ENCODE measurements at regions not wholly inside any gene's neighbourhood (a gene's known extent, or its start where the extent isn't known, plus 50 kb on each side); places are given as distances from the start of the nearest gene placed in this dataset.

DNA sequence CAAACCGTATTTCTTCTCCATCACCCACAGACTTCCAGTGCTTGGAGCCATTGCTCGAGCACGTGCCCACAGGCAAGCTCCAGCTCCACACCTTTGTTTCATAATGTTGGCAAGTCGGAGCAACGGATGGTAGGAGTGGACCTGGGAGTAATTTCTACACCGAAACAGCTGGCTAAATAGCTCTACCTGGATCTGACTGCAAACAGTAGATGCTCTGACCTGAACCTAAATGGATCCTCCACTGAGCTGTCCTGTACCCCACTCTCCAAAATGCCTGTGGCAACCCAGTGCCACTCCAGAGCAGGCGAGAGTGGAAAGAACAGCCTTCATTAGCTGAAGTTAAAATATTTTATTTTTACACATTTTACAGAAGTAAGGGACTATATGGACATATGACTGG is 108.7 kb downstream of the BMP4 start:
- H3K36me3 ChIP-seq (ENCODE audit: control insufficient read depth, insufficient read depth, low read length) = no peaks in the 10 kb centered on the region
- in situ Hi-C loops (cut with MboI) (no loop called here), intact Hi-C loops (cut with micrococcal nuclease) (no loop called here)
- H3K27me3 ChIP-seq (ENCODE audit: control insufficient read depth in 2 of 2, insufficient read depth in 2 of 2, low read length in 2 of 2) = no peaks in the 10 kb centered on the region
- no peaks in the 10 kb centered on the region for H3K9me3 ChIP-seq (replicated peaks; ENCODE audit: control insufficient read depth, insufficient read depth, low read depth, low read length)
- POLR2A ChIA-PET = interaction anchor here (0.6 kb wide), 1 partner anchor 501 kb away, joined by 4 read pairs; no protein-coding TSS in a partner anchor
- no peak overlapping the region for H3K9ac ChIP-seq (ENCODE audit: insufficient read depth in 1 of 2, low read depth in 2 of 2, low read length in 2 of 2)
- CTCF ChIA-PET (ENCODE audit: low intra/inter-chr PET ratio) = no interaction called here
- H4K20me1 ChIP-seq (replicated peaks; ENCODE audit: control insufficient read depth, insufficient read depth, low read length) = no peaks in the 10 kb centered on the region
- no TSS peak for BruUV-seq (replicated peaks)
- no peak for TF ChIP-seq CBFB (CRISPR knock-in tag; IDR thresholded peaks at IDR 0.05)
- TF ChIP-seq ZNF583 (CRISPR knock-in tag; IDR thresholded peaks at IDR 0.05) = no peak
- no peak for TF ChIP-seq PRDM10 (IDR thresholded peaks at IDR 0.05; ENCODE audit: partially characterized antibody)
- no peak for TF ChIP-seq CUX1 (CRISPR knock-in tag; IDR thresholded peaks at IDR 0.05)
- TF ChIP-seq U2AF1 (optimal IDR thresholded peaks at IDR 0.05; ENCODE audit: low read depth, low read length) = no peak
- no peak for TF ChIP-seq TBL1XR1 (IDR thresholded peaks at IDR 0.05; ENCODE audit: low read length in 2 of 2)
- TF ChIP-seq ZNF316 (IDR thresholded peaks at IDR 0.05) = no peak
- no peak for TF ChIP-seq MBD1 (CRISPR knock-in tag; IDR thresholded peaks at IDR 0.05)
- no peak for TF ChIP-seq GATAD2B (IDR thresholded peaks at IDR 0.05; ENCODE audit: borderline replicate concordance)
- no peak for TF ChIP-seq HDAC6 (IDR thresholded peaks at IDR 0.05; ENCODE audit: low read depth, low read length)
- TF ChIP-seq HNRNPUL1 (IDR thresholded peaks at IDR 0.05; ENCODE audit: low read length) = no peak
- no peak for TF ChIP-seq MECOM (CRISPR knock-in tag; IDR thresholded peaks at IDR 0.05)
- no peak for TF ChIP-seq KLF16 (IDR thresholded peaks at IDR 0.05)
- TF ChIP-seq ZNF212 (CRISPR knock-in tag; IDR thresholded peaks at IDR 0.05) = no peak
- 3% methylated on average over 7 of the region's 7 CpGs for WGBS (ENCODE audit: insufficient coverage, low coverage, missing lambda C conversion rate)
- FAIRE-seq (no peak), ATAC-seq (no peak), DNase-seq (ENCODE audit: extremely low read depth in 1 of 4, low spot score in 3 of 4) (no peak)
- H3K9me1 ChIP-seq (ENCODE audit: control insufficient read depth, insufficient read depth, low read length) = no peaks in the 10 kb centered on the region
- H2AFZ ChIP-seq (ENCODE audit: low read depth, low read length) = no peak overlapping the region
- no peak overlapping the region for H3K4me2 ChIP-seq (ENCODE audit: insufficient read depth, low read length)
- no peaks in the 10 kb centered on the region for H3K79me2 ChIP-seq (ENCODE audit: control insufficient read depth, insufficient read depth, low read length)
- no peak overlapping the region for H3K27ac ChIP-seq (ENCODE audit: extremely low read depth, low read depth, low read length)
- H3K4me3 ChIP-seq = no peak overlapping the region
- H3K4me1 ChIP-seq (replicated peaks in 1 of 2; ENCODE audit: control insufficient read depth in 2 of 2, insufficient read depth in 2 of 2, low read length in 2 of 2) = no peaks in the 10 kb centered on the region
